DND-41 (cell line): ENCODE measurements at regions not wholly inside any gene's neighbourhood (a gene's known extent, or its start where the extent isn't known, plus 50 kb on each side); places are given as distances from the start of the nearest gene placed in this dataset.

Source experiments
- EZH2 ChIP-seq: IDR thresholded peaks from 3 replicates; pipeline ENCODE4 v1.6.1; 2012; ENCODE audit warnings: borderline replicate concordance, low read depth, mild to moderate bottlenecking, moderate library complexity, low read length, inconsistent platforms; ENCODE audit not compliant: severe bottlenecking
- TF ChIP-seq, protein P1 (sequence below): IDR thresholded peaks from 2 replicates; pipeline ENCODE4 v1.5.1; 2012; ENCODE audit warnings: borderline replicate concordance, low read length, moderate library complexity, mild to moderate bottlenecking; ENCODE audit not compliant: poor library complexity, severe bottlenecking; ENCODE audit errors: extremely low read depth

DNA sequence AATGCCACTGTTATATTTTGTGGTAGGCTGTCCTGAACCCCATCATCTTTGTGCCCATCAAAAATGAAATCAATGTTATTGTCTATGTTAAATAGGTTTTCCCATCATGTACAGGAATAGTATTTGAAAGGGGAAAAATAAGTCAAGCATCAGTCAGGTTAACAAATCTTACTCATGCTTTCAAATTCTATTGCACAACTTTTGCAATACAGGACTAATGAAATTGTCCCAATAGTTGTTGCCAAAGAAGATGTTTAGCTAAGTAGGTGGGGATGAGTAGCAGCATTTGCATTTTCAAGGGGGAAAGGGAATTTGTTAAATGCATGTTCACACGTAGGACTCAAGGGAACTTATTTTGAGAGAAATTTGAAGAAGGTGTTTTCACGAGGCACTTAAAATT, 962.1 kb downstream of the JRKL start:
- TF ChIP-seq, protein P1, sequence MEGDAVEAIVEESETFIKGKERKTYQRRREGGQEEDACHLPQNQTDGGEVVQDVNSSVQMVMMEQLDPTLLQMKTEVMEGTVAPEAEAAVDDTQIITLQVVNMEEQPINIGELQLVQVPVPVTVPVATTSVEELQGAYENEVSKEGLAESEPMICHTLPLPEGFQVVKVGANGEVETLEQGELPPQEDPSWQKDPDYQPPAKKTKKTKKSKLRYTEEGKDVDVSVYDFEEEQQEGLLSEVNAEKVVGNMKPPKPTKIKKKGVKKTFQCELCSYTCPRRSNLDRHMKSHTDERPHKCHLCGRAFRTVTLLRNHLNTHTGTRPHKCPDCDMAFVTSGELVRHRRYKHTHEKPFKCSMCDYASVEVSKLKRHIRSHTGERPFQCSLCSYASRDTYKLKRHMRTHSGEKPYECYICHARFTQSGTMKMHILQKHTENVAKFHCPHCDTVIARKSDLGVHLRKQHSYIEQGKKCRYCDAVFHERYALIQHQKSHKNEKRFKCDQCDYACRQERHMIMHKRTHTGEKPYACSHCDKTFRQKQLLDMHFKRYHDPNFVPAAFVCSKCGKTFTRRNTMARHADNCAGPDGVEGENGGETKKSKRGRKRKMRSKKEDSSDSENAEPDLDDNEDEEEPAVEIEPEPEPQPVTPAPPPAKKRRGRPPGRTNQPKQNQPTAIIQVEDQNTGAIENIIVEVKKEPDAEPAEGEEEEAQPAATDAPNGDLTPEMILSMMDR: no peak
- TF ChIP-seq EZH2: no peak
